ENCODE measurements at regions not wholly inside any gene's neighbourhood (a gene's known extent, or its start where the extent isn't known, plus 50 kb on each side); places are given as distances from the start of the nearest gene placed in this dataset.

DNA sequence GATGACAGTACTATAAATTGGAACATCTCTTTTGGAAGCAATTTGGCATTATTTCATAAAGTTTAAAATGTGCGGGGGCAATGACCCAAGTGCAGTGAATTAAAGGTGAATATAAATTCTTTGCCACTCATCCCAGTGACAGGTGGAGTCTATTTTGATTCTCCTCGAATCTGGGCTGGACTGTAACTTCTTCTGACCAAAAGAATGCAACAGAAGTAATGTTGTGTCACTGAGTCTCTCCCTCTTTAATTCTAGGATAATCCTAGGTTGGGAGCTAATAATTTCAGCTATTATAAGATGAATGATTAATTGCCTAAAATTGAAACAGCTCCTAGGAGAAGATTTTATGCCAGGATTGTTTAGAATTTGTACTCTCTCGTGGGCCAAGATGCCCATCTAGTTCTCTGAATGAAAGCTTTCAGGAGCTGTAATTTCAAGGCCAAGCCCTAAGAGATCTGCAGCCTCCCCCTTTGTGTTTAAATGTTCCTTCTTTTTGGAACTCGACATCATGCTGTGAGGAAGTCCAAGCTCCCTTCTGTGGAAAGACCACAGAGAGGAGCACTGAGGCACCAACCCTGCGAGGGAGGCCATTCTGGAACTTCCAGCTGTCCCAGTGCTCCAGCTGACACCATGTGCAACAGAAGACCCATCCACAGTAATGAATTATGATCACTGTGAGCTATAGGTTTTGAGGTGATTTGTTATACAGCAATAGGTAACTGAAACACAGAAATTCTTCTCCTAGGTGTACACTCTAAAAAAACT, 208.1 kb downstream of the COPRS start (continued):
- TF ChIP-seq, protein P1, sequence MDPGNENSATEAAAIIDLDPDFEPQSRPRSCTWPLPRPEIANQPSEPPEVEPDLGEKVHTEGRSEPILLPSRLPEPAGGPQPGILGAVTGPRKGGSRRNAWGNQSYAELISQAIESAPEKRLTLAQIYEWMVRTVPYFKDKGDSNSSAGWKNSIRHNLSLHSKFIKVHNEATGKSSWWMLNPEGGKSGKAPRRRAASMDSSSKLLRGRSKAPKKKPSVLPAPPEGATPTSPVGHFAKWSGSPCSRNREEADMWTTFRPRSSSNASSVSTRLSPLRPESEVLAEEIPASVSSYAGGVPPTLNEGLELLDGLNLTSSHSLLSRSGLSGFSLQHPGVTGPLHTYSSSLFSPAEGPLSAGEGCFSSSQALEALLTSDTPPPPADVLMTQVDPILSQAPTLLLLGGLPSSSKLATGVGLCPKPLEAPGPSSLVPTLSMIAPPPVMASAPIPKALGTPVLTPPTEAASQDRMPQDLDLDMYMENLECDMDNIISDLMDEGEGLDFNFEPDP (CRISPR knock-in tag; IDR thresholded peaks at IDR 0.05): no peak
- no peak for TF ChIP-seq NCOA1 (IDR thresholded peaks at IDR 0.05; ENCODE audit: low read depth)
- no peak for TF ChIP-seq KDM4B (IDR thresholded peaks at IDR 0.05; ENCODE audit: borderline replicate concordance in 2 of 2, low read depth in 1 of 2)
- TF ChIP-seq, protein P2, sequence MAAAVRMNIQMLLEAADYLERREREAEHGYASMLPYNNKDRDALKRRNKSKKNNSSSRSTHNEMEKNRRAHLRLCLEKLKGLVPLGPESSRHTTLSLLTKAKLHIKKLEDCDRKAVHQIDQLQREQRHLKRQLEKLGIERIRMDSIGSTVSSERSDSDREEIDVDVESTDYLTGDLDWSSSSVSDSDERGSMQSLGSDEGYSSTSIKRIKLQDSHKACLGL (CRISPR knock-in tag; IDR thresholded peaks at IDR 0.05; ENCODE audit: borderline replicate concordance, poor library complexity, severe bottlenecking): no peak
- no peak for TF ChIP-seq TEAD2 (tag; IDR thresholded peaks at IDR 0.05)
- TF ChIP-seq ZNF830 (CRISPR knock-in tag; IDR thresholded peaks at IDR 0.05): no peak
- TF ChIP-seq ZNF785 (CRISPR knock-in tag; IDR thresholded peaks at IDR 0.05): no peak
- TF ChIP-seq FOXK2 (conservative IDR thresholded peaks at IDR 0.05 in 1 of 2, IDR thresholded peaks at IDR 0.05 in 1 of 2; ENCODE audit: low read depth in 2 of 2): no peak
- TF ChIP-seq ZNF134 (CRISPR knock-in tag; conservative IDR thresholded peaks at IDR 0.05): no peak
- TF ChIP-seq RFX7 (CRISPR knock-in tag; IDR thresholded peaks at IDR 0.05): no peak
- TF ChIP-seq ZNF384 (IDR thresholded peaks at IDR 0.05; ENCODE audit: low read depth, low read length): no peak
